Parathyroid adenoma (tissue), 2 donors: ENCODE measurements at regions not wholly inside any gene's neighbourhood (a gene's known extent, or its start where the extent isn't known, plus 50 kb on each side); places are given as distances from the start of the nearest gene placed in this dataset.

Experiments used
- H2AFZ ChIP-seq: fragments of 300-600 bp; sonication (generic); one replicate; pipeline ENCODE4 v1.7.0; 2017; ENCODE audit warnings: antibody characterized with exemption, mild to moderate bottlenecking
- H3K27ac ChIP-seq: fragments of 300-600 bp; sonication (generic); one replicate; pipeline ENCODE4 v1.7.0; 2017
- H3K27me3 ChIP-seq: fragments of 300-600 bp; sonication (generic); one replicate; pipeline ENCODE4 v1.7.0; 2017; ENCODE audit warnings: low read length; ENCODE audit not compliant: control insufficient read depth, insufficient read depth
- H3K36me3 ChIP-seq: fragments of 300-600 bp; sonication (generic); one replicate; pipeline ENCODE4 v1.7.0; 2017; ENCODE audit warnings: low read length; ENCODE audit not compliant: control insufficient read depth, insufficient read depth
- H3K4me1 ChIP-seq: fragments of 300-600 bp; sonication (generic); one replicate; pipeline ENCODE4 v1.7.0; 2017; ENCODE audit warnings: control low read depth
- H3K4me2 ChIP-seq: fragments of 300-600 bp; sonication (generic); one replicate; pipeline ENCODE4 v1.7.0; 2017; ENCODE audit warnings: low read length
- H3K4me3 ChIP-seq: fragments of 300-600 bp; sonication (generic); one replicate; pipeline ENCODE4 v1.7.0; 2017; ENCODE audit warnings: low read depth, low read length
- H3K79me2 ChIP-seq: fragments of 300-600 bp; sonication (generic); one replicate; pipeline ENCODE4 v1.7.0; 2017; ENCODE audit warnings: control low read depth
- H3K9ac ChIP-seq: fragments of 300-600 bp; sonication (generic); one replicate; pipeline ENCODE4 v1.7.0; 2017; ENCODE audit warnings: mild to moderate bottlenecking
- H3K9me3 ChIP-seq: fragments of 300-600 bp; sonication (generic); one replicate; pipeline ENCODE4 v1.7.0; 2017; ENCODE audit warnings: low read length; ENCODE audit not compliant: control insufficient read depth
- CTCF ChIP-seq: fragments of 300-600 bp; sonication (generic); IDR thresholded peaks from one replicate; pipeline ENCODE4 v1.7.0; 2017; ENCODE audit warnings: antibody characterized with exemption, mild to moderate bottlenecking
- donor health status: primary hyperparathyroidism.

- Histone ChIP-seq H3K4me3 (no peak overlapping the region), H3K9me3 (no peaks in the 10 kb centered on the region), H2AFZ (no peak overlapping the region), H3K4me1 (no peaks in the 10 kb centered on the region), H3K79me2 (no peaks in the 10 kb centered on the region), H3K36me3 (no peaks in the 10 kb centered on the region), H3K27ac (no peak overlapping the region), H3K27me3 (no peaks in the 10 kb centered on the region), H3K9ac (no peak overlapping the region), H3K4me2 (no peak overlapping the region)
- TF ChIP-seq CTCF: no peak
These were observed 120.8 kb upstream of the DDX18 start for GRCh38 chr2:117693651-117694050.

- Histone ChIP-seq H3K27me3 (no peaks in the 10 kb centered on the region), H3K27ac (no peak overlapping the region), H2AFZ (no peak overlapping the region), H3K36me3 (no peaks in the 10 kb centered on the region), H3K9ac (no peak overlapping the region), H3K4me2 (no peak overlapping the region), H3K4me3 (no peak overlapping the region), H3K79me2 (no peaks in the 10 kb centered on the region), H3K4me1 (no peaks in the 10 kb centered on the region), H3K9me3 (no peaks in the 10 kb centered on the region)
- TF ChIP-seq CTCF: no peak
These were observed 116.2 kb upstream of the DDX18 start for GRCh38 chr2:117698287-117698686.

- Histone ChIP-seq H3K79me2 (no peaks in the 10 kb centered on the region), H3K27me3 (no peaks in the 10 kb centered on the region), H3K4me1 (no peaks in the 10 kb centered on the region), H3K4me3 (no peak overlapping the region), H2AFZ (no peak overlapping the region), H3K4me2 (no peak overlapping the region), H3K9ac (no peak overlapping the region), H3K27ac (no peak overlapping the region), H3K9me3 (no peaks in the 10 kb centered on the region), H3K36me3 (no peaks in the 10 kb centered on the region)
- no peak for TF ChIP-seq CTCF
These were observed 115.7 kb upstream of the DDX18 start for GRCh38 chr2:117698819-117699218.

GRCh38 chr2:117700471-117700870 lies 114.0 kb upstream of the DDX18 start:
- Histone ChIP-seq H3K4me3 (no peak overlapping the region), H3K27ac (no peak overlapping the region), H2AFZ (no peak overlapping the region), H3K9me3 (no peaks in the 10 kb centered on the region), H3K27me3 (no peaks in the 10 kb centered on the region), H3K4me2 (no peak overlapping the region), H3K9ac (no peak overlapping the region), H3K36me3 (no peaks in the 10 kb centered on the region), H3K4me1 (no peaks in the 10 kb centered on the region), H3K79me2 (no peaks in the 10 kb centered on the region)
- TF ChIP-seq CTCF: no peak

GRCh38 chr2:117701365-117701764 lies 113.1 kb upstream of the DDX18 start:
- Histone ChIP-seq H3K4me2 (no peak overlapping the region), H3K27me3 (no peaks in the 10 kb centered on the region), H3K79me2 (no peaks in the 10 kb centered on the region), H3K4me1 (no peaks in the 10 kb centered on the region), H3K27ac (no peak overlapping the region), H2AFZ (no peak overlapping the region), H3K4me3 (no peak overlapping the region), H3K9ac (no peak overlapping the region), H3K36me3 (no peaks in the 10 kb centered on the region), H3K9me3 (no peaks in the 10 kb centered on the region)
- TF ChIP-seq CTCF: no peak
